WI38 (cell line): ENCODE measurements at regions not wholly inside any gene's neighbourhood (a gene's known extent, or its start where the extent isn't known, plus 50 kb on each side); places are given as distances from the start of the nearest gene placed in this dataset.

ENCODE experiments used
- H3K4me3 ChIP-seq: 2 replicates; pipeline ENCODE4 v1.5.1; 2011; ENCODE audit warnings: low read depth, mild to moderate bottlenecking, control low read depth, low read length
- CTCF ChIP-seq: IDR thresholded peaks from 2 replicates; pipeline ENCODE4 v1.5.1; 2012; ENCODE audit warnings: low read depth, mild to moderate bottlenecking, control low read depth, low read length

GRCh38 chr7:155217634-155218033, 80.0 kb upstream of the INSIG1 start:
- TF ChIP-seq CTCF = no peak
- no peak overlapping the region for H3K4me3 ChIP-seq

GRCh38 chr7:155218276-155219153, 79.2 kb upstream of the INSIG1 start:
- H3K4me3 ChIP-seq = no peak overlapping the region
- no peak for TF ChIP-seq CTCF

DNA sequence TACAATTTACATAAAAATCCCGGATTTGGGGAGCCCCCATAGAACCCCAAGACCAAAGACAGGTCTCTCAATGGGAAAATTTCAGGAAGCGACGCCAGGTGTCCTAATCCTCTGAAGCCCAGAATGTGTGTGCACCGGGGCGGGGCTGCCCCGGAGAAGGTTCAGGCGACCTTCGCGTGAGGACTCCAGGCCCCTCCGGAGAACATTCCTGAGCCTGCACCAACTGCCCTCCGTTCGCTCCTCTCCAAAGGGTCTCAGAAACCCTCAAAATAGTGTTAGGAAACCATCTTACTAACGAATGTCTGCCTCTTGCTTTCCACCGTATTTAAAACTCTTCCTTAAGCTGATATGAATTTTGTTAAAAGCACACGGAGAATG, 78.5 kb upstream of the INSIG1 start:
- no peak for TF ChIP-seq CTCF
- no peak overlapping the region for H3K4me3 ChIP-seq

GRCh38 chr7:155219947-155220769, 77.5 kb upstream of the INSIG1 start:
- H3K4me3 ChIP-seq = no peak overlapping the region
- TF ChIP-seq CTCF = no peak

DNA sequence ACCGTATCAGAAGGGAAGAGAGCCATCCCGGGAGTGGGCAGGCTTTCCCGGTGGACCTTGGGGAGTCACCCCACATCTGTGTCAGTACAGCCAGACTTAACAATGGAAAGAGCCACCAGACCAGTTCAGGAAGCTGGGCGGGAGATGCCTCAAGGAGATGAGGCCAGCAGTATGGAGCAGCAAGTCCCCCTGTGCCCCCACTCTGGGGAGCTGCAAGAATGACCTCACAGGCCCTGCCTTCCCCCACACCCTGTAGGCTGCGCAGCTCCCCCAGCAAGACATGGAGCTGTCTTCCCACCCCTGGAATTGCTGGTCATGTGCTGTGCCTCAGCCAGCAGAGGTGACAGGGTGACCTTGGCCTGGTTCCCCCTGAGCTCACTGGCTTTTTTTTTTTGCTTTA, 76.8 kb upstream of the INSIG1 start:
- no peak overlapping the region for H3K4me3 ChIP-seq
- TF ChIP-seq CTCF = no peak

DNA sequence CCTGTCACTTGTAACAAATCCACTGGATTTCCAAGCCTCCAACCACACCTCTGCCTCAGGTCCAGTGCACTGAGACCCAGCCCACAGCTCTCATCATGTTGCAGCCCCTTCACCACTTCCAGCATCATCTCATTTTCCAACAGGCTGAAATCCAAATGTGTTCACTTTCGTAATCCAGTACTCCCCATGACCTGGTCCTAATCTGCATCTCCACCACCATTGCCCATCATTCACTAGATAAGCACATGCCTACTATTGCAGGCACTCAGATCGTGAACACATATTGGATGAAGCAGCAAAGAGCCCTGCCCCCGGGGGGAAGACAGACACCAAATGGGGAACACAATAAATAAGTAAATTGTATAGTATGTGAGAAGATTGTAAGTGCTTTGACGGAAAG, 76.1 kb upstream of the INSIG1 start:
- TF ChIP-seq CTCF = no peak
- no peak overlapping the region for H3K4me3 ChIP-seq

DNA sequence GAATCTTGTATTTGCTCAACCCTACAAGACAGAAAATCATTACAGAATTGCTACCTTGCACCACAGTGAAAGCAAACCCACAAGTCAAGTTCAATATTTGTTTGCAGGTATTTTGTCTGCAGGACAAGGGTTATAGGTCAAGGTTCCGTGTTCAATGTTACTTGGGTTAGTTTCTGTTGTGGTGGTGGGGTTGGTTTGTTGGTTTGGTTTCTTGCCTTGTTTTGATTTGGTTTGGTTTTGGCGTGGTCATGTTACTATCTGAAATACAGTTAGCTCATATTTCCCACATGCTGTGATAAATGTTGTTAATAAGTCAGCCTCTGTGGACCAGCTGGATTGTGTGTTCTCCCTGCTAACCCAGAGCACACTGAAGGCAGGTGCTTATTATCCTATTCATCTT, 75.6 kb upstream of the INSIG1 start:
- H3K4me3 ChIP-seq = no peak overlapping the region
- TF ChIP-seq CTCF = no peak
